SK-N-SH (cell line): ENCODE measurements at regions not wholly inside any gene's neighbourhood (a gene's known extent, or its start where the extent isn't known, plus 50 kb on each side); places are given as distances from the start of the nearest gene placed in this dataset.

Experiments used
- CTCF ChIP-seq: fragments of 200-600 bp; sonication (generic); IDR thresholded peaks from 2 replicates; pipeline ENCODE4 v1.6.1; 2017; ENCODE audit warnings: antibody characterized with exemption, mild to moderate bottlenecking, moderate library complexity
- EP300 ChIP-seq, 2 experiments: IDR thresholded peaks; 2 replicates each; pipeline versions ENCODE4 v1.4.0 to v1.6.1; 2012; ENCODE audit warnings: borderline replicate concordance in 1 of 2, low read depth in 1 of 2, low read length in 1 of 2
- EZH2phosphoT487 ChIP-seq: fragments of 200-600 bp; sonication (generic); IDR thresholded peaks from 2 replicates; pipeline ENCODE4 v1.6.1; 2017; ENCODE audit warnings: low read depth, mixed run types, mild to moderate bottlenecking, antibody characterized with exemption, moderate library complexity, borderline replicate concordance
- MAX ChIP-seq: IDR thresholded peaks from 2 replicates; pipeline ENCODE4 v1.4.0; 2012; ENCODE audit warnings: low read depth
- MXI1 ChIP-seq: IDR thresholded peaks from 2 replicates; pipeline ENCODE4 v1.6.1; 2012; ENCODE audit warnings: mild to moderate bottlenecking, low read depth, low read length, improper control_type of control experiment
- REST ChIP-seq: IDR thresholded peaks from 2 replicates; pipeline ENCODE4 v1.6.1; 2012; ENCODE audit warnings: mild to moderate bottlenecking, low read depth, low read length, moderate library complexity
- RFX5 ChIP-seq: IDR thresholded peaks from 2 replicates; pipeline ENCODE4 v1.6.1; 2012; ENCODE audit warnings: mild to moderate bottlenecking, improper control_type of control experiment, low read length
- TAF1 ChIP-seq: IDR thresholded peaks from 2 replicates; pipeline ENCODE4 v1.6.1; 2012; ENCODE audit warnings: low read depth, mild to moderate bottlenecking, low read length, moderate library complexity, borderline replicate concordance
- TCF12 ChIP-seq: IDR thresholded peaks from 2 replicates; pipeline ENCODE4 v1.4.0; 2012

- TF ChIP-seq RFX5: no peak
- TF ChIP-seq CTCF: no peak
- no peak for TF ChIP-seq MAX
- no peak for TF ChIP-seq MXI1
- TF ChIP-seq TAF1: no peak
- TF ChIP-seq TCF12: no peak
- no peak for TF ChIP-seq REST
- no peak for TF ChIP-seq EP300 (IDR thresholded peaks at IDR 0.05; ENCODE audit: borderline replicate concordance in 1 of 2, low read depth in 1 of 2, low read length in 1 of 2)
- TF ChIP-seq EZH2phosphoT487: no peak
Observed at GRCh38 chr18:8458546-8459215, 150.6 kb upstream of the RAB12 start.
